ENCODE measurements at regions not wholly inside any gene's neighbourhood (a gene's known extent, or its start where the extent isn't known, plus 50 kb on each side); places are given as distances from the start of the nearest gene placed in this dataset.

GRCh38 chr13:94784066-94784465, 71.7 kb upstream of the SOX21 start:
- Mint-ChIP-seq H3K4me3 (ENCODE audit: unreplicated experiment) (no peak overlapping the region), H3K27ac (ENCODE audit: unreplicated experiment) (peak overlapping the region; percentile 77), H3K4me1 (ENCODE audit: low read depth, unreplicated experiment) (peaks cover 9% of the 10 kb centered on the region), H3K27me3 (ENCODE audit: low read depth, unreplicated experiment) (peaks cover 3% of the 10 kb centered on the region), H3K36me3 (ENCODE audit: low read depth, unreplicated experiment) (no peaks in the 10 kb centered on the region), H3K9me3 (ENCODE audit: unreplicated experiment) (peaks cover 2% of the 10 kb centered on the region)
- H4K20me1 ChIP-seq (ENCODE audit: insufficient read depth, low read length), result no peaks in the 10 kb centered on the region
- H3K79me2 ChIP-seq (ENCODE audit: insufficient read depth, low read length), result no peaks in the 10 kb centered on the region
- no peak overlapping the region for H3K9ac ChIP-seq (ENCODE audit: low read length)
- no peaks in the 10 kb centered on the region for H3K27me3 ChIP-seq (ENCODE audit: insufficient read depth, low read length)
- no peak overlapping the region for H3K4me3 ChIP-seq (ENCODE audit: insufficient read depth, low read depth, low read length)
- no peak for FAIRE-seq
- no peak overlapping the region for H2AFZ ChIP-seq (ENCODE audit: low read depth, low read length)
- no peaks in the 10 kb centered on the region for H3K4me1 ChIP-seq (ENCODE audit: insufficient read depth, low read length)
- H3K9me3 ChIP-seq (ENCODE audit: insufficient read depth, low read depth, low read length), result no peaks in the 10 kb centered on the region
- no peak overlapping the region for H3K27ac ChIP-seq (ENCODE audit: low read depth, low read length)
- peak; percentile 85 for DNase-seq (ENCODE audit: low read depth)
- no peaks in the 10 kb centered on the region for H3K36me3 ChIP-seq (ENCODE audit: insufficient read depth, low read length)
- no peak overlapping the region for H3K4me2 ChIP-seq (ENCODE audit: low read length)
- TF ChIP-seq CTCF (IDR thresholded peaks at IDR 0.05; ENCODE audit: insufficient read depth, low read depth, low read length), result no peak
- TF ChIP-seq EZH2 (IDR thresholded peaks at IDR 0.05; ENCODE audit: insufficient read depth, low read length), result no peak

- Mint-ChIP-seq H3K9me3 (ENCODE audit: unreplicated experiment) (peaks cover 2% of the 10 kb centered on the region), H3K4me3 (ENCODE audit: unreplicated experiment) (no peak overlapping the region), H3K4me1 (ENCODE audit: low read depth, unreplicated experiment) (peaks cover 9% of the 10 kb centered on the region), H3K27ac (ENCODE audit: unreplicated experiment) (peak overlapping the region; percentile 77), H3K27me3 (ENCODE audit: low read depth, unreplicated experiment) (peaks cover 3% of the 10 kb centered on the region), H3K36me3 (ENCODE audit: low read depth, unreplicated experiment) (no peaks in the 10 kb centered on the region)
- Histone ChIP-seq H3K27ac (ENCODE audit: low read depth, low read length) (no peak overlapping the region), H3K79me2 (ENCODE audit: insufficient read depth, low read length) (no peaks in the 10 kb centered on the region), H3K9ac (ENCODE audit: low read length) (no peak overlapping the region), H3K4me1 (ENCODE audit: insufficient read depth, low read length) (no peaks in the 10 kb centered on the region), H3K4me3 (ENCODE audit: insufficient read depth, low read depth, low read length) (no peak overlapping the region), H2AFZ (ENCODE audit: low read depth, low read length) (no peak overlapping the region), H3K4me2 (ENCODE audit: low read length) (no peak overlapping the region), H4K20me1 (ENCODE audit: insufficient read depth, low read length) (no peaks in the 10 kb centered on the region), H3K36me3 (ENCODE audit: insufficient read depth, low read length) (no peaks in the 10 kb centered on the region), H3K9me3 (ENCODE audit: insufficient read depth, low read depth, low read length) (no peaks in the 10 kb centered on the region), H3K27me3 (ENCODE audit: insufficient read depth, low read length) (no peaks in the 10 kb centered on the region)
- FAIRE-seq (no peak), DNase-seq (ENCODE audit: low read depth) (no peak)
- TF ChIP-seq EZH2 (IDR thresholded peaks at IDR 0.05; ENCODE audit: insufficient read depth, low read length), result no peak
- no peak for TF ChIP-seq CTCF (IDR thresholded peaks at IDR 0.05; ENCODE audit: insufficient read depth, low read depth, low read length)
These were observed 71.1 kb upstream of the SOX21 start for GRCh38 chr13:94783489-94783888.

- Histone ChIP-seq H3K4me2 (ENCODE audit: low read length) (no peak overlapping the region), H3K9ac (ENCODE audit: low read length) (no peak overlapping the region), H3K27me3 (ENCODE audit: insufficient read depth, low read length) (no peaks in the 10 kb centered on the region), H3K4me1 (ENCODE audit: insufficient read depth, low read length) (no peaks in the 10 kb centered on the region), H3K9me3 (ENCODE audit: insufficient read depth, low read depth, low read length) (no peaks in the 10 kb centered on the region), H2AFZ (ENCODE audit: low read depth, low read length) (no peak overlapping the region), H3K36me3 (ENCODE audit: insufficient read depth, low read length) (no peaks in the 10 kb centered on the region), H3K27ac (ENCODE audit: low read depth, low read length) (no peak overlapping the region), H4K20me1 (ENCODE audit: insufficient read depth, low read length) (no peaks in the 10 kb centered on the region), H3K79me2 (ENCODE audit: insufficient read depth, low read length) (no peaks in the 10 kb centered on the region), H3K4me3 (ENCODE audit: insufficient read depth, low read depth, low read length) (no peak overlapping the region)
- DNase-seq (ENCODE audit: low read depth) (no peak), FAIRE-seq (no peak)
- Mint-ChIP-seq H3K36me3 (ENCODE audit: low read depth, unreplicated experiment) (no peaks in the 10 kb centered on the region), H3K9me3 (ENCODE audit: unreplicated experiment) (peaks cover 2% of the 10 kb centered on the region), H3K4me3 (ENCODE audit: unreplicated experiment) (no peak overlapping the region), H3K4me1 (ENCODE audit: low read depth, unreplicated experiment) (peaks cover 13% of the 10 kb centered on the region), H3K27me3 (ENCODE audit: low read depth, unreplicated experiment) (peaks cover 3% of the 10 kb centered on the region), H3K27ac (ENCODE audit: unreplicated experiment) (no peak overlapping the region)
- no peak for TF ChIP-seq CTCF (IDR thresholded peaks at IDR 0.05; ENCODE audit: insufficient read depth, low read depth, low read length)
- TF ChIP-seq EZH2 (IDR thresholded peaks at IDR 0.05; ENCODE audit: insufficient read depth, low read length), result no peak
These were observed 68.1 kb upstream of the SOX21 start for GRCh38 chr13:94780421-94780820.
